GM21390 (cell line): ENCODE measurements at regions not wholly inside any gene's neighbourhood (a gene's known extent, or its start where the extent isn't known, plus 50 kb on each side); places are given as distances from the start of the nearest gene placed in this dataset.
"Not testable (repeated sequence)": the region's sequence is repeated elsewhere in the genome, so short reads cannot be mapped to it uniquely, and the experiment has no call there.

Source experiments
- ATAC-seq: cut with Tn5 transposase; IDR thresholded peaks from one replicate; pipeline ENCODE4 v1.9.1; 2021; ENCODE audit not compliant: unreplicated experiment

DNA sequence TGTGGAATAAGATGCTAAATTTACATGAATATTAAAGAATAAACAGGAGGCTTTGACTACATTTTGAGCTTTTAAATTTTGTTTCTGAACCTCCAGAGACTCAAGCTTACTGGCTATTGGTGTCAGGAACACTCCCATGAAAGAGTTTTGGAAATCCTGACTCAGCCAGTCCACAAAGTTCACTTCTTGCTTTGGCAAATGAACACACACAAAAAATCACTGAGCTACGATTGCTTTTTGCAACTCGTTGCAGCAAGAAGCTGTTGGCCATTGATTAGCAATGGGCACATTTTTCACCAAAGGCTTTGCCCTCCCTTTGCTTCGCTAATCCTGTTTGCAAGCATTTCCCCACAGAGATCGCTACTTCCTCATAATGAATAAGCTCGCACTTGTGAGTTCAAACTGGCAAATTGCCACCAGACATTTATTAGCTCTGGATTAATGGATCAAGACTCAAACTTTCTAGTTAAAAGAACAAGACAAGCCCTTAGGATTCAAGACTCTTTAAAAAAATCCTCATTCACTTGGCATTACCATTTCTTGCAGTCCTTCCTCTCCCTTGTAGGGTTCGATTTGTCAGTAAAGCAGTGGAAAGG is 343.2 kb upstream of the ONECUT1 start:
- ATAC-seq = no peak

DNA sequence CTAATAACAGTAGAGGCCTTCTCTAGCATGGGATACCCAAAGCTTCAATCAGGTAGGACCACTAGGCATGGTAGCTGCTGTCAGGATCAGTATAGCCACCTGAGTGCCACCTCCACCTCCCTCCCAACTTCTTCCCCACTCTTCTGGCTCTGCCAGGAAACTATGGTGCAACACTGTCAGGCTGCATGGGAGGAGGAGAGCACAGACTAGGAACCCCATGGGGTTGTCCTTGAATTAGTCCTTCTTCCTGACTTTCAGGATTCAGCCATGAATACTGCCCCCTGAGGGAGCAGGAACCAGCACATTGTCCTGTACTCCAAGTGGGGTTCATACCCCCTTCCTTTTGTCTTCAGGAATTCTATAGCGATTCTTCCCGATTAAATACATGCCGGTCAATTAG is 340.8 kb upstream of the ONECUT1 start:
- ATAC-seq = no peak

DNA sequence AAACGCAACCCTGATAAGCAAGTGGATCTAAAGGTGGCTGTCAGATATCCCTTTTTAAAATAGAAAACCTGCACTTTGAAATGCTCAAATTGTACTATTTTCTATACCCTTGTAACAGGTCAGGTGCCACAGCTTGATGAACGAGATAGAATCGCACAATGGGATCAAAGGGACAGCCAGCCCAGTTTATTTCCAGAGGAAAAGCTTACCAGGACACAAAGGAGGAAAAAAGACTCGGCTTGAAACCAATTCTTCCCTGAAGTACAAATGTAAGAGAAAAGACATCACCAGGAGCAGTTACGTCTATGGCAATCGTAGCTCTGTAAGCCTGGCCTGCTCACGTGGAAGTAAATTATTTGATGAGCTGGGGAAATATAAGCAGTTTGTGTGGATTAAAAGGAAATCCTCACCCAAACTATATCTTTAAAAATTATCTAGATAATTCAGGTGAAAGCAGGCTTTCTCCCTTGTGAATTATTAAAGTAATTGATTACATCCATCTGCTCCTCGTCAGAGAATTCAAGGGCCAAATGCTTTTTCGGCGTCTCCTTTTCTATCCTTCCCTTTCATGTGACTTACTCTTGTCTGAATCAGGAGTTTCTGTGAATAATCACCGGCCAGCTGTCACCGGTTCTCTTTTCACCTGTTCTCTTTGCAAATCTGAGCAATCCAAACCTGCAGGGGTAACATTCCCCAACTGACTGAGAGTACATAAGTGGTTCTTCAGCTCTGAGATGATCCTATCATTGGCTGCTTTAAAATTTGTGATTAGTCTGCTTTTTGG is 339.2 kb upstream of the ONECUT1 start:
- ATAC-seq = no peak

DNA sequence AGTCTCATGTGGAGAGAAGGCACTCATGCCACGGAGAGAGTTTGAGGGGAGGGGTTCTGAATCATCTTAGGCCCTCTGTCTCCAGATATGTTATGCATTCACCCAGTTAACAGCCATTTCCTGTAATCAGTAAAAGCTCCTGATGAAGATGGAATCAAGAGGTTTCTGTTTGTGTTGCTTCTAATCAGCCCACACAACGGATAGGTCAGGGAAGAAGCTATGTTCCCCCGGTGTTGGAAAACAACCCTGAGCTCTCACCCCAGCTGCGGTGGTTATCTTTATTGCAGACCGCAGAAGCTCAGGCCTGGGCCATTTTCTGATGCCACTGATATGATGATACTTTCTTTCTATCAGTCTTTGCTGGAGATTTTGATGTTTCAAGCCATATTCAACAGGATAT is 338.5 kb upstream of the ONECUT1 start:
- no peak for ATAC-seq

DNA sequence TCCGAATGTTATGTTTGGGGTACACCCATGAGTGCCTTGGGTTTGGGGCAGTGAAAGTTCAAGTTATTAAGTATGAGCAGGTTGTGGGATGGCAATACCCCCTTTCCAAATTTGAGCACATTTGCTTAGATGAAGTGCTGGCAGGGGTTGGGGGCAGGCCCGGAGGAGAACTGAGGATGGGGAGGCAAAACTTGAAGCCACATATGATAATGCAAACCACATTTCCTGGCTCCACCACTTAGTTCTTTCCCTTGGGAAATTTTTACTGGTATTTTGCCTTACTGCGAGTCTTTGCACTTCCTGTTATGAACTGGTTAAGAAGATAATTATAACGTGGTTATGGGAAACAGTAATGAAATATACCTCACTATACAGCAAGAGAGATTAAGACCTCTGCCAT is 336.0 kb upstream of the ONECUT1 start:
- no peak for ATAC-seq

DNA sequence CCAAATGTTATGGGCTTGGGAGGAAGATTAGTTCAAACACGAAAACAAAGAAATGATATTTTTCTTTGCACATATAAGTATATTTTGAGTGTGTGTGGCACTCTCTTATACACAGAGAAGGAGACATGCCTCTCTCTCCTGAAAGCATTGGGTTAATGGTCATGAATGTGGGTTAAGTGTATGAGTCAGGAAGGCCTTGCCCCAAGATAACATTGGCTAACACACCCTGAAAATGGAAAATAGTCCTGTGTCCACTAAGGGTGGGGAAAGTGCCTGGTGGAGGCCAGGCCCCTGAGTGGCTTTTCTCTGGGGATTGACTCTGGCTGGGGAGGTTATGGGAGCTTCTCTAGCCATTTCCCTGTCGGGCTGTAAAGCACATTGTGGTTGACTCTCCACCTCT is 332.7 kb upstream of the ONECUT1 start:
- no peak for ATAC-seq

DNA sequence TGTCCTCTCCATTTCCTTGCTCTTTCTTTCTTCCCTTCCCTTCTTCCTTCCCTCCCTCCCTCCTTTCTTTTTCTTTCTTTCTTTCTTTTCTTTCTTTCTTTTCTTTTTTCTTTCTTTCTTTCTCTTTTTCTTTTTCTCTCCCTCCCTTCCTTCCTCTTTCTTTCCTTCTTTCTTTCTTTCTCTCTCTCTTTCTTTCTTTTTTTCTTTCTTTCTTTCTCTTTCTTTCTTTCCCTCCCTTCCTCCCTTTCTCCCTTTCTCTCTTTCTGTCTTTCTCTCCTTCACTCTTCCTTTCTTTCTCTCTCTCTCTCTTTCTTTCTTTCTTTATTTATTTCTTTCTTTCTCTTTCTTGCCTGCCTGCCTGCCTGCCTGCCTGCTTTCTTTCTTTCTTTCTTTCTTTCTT is 326.8 kb upstream of the ONECUT1 start:
- not testable (repeated sequence) for ATAC-seq

DNA sequence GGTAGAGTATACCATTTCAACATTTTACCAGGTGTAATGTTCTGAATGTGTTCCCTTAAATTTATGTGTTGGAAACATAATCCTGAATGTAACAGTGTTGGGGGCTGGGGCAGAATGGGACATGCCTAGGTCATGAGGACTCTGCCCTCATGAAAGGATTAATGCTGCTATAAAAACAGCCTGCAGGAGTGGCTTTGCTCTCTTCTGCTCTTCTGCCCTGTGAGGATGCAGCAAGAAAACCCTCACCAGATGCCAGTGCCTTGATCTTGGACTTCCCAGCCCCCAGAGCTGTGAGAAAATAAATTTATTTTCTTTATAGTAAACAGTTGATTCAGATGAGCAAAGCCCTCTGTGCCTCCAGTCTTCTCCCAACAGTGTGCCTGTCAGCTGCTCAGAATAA is 326.0 kb upstream of the ONECUT1 start:
- ATAC-seq = no peak

DNA sequence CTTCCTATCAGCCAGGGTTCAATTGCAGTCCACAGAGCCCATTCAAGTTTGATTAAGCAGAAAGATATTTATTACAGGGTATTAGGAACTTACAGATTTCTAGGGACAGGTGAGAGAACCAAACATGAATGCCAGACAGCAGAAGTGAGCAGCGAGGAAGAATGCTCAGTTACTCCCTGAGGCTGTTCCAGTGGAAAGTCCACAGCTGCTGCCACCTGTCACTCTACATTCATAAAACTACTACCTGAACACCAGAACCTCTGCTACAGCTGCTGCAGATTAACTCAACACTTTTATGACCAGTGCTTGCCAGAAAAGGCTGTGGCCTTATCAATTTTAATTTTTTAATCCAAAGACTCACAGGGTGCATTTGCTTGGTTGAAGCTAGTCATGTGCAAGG is 325.4 kb upstream of the ONECUT1 start:
- no peak for ATAC-seq

DNA sequence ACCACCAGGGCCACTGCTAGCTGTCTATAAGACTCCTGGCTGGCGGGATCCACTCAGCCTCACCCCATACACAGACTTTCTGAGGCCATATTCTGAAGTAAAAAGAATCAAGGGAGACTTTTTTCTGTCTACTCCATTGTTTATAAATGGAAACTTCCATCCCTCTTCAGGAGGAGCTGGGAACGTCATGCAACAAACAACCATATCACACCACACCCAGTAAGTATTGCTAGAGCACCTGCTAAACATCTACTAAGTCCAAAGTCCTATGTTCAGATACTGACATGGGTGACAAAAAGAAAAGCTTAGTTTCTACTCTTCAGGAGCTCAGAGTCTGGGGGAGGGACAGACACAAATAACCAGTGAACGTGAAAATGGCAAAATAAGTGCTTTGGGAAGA is 324.8 kb upstream of the ONECUT1 start:
- no peak for ATAC-seq

DNA sequence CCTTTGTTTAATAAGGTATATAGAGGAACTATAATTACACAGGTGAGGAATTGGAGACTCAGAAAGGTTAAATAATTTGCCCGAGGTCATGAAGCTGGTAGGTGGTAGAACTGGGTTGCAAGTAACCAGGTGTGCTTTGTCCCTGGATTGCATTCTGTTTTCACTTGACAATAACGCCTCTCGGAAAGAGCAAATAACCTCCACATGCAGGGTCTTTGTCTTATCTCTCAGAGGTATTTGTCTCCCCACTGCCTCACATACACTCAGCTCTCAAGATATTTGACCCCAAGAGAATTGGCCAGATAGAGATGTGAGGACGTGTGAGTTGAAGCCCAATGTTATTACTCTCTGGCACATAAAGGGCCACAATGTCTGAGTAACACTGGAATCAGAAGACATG is 320.9 kb upstream of the ONECUT1 start:
- no peak for ATAC-seq

DNA sequence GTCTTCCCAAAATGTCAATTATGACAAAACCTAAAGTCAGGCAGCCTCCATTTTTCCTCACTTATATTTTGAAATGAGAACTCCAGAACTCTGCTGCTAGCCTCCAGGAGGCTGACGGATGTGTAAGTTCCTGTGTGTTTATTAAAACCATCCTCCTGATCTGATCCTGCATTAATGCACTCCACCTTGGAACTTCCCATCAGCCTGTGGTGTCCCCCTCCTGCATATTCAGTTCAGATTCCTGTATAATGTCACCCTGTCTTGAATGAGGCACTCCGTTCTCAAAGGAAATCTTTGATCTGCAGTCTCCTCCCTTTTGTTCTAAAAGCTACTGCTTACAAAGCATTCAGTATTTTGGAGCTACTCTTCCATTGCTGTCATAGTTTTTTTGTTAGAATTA is 318.2 kb upstream of the ONECUT1 start:
- ATAC-seq = no peak

DNA sequence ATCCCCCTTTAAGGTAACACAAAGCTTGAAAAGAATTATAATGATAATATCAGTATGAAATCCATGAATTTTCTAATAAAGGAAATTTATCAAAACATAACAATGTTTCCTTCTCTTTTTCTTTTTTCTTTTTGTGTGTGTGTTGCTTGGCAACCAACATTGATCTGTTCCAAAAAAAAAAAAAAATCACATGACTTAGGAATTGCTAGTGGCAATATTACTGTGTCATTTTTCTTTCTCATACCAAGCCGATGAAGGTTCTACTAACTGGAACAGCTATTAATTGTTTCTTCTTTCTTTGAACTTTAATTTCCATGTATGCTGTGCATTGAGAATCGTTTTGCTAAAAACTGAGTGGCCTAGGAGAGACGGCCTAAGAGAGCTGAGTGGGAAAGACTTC is 317.7 kb upstream of the ONECUT1 start:
- ATAC-seq = no peak

DNA sequence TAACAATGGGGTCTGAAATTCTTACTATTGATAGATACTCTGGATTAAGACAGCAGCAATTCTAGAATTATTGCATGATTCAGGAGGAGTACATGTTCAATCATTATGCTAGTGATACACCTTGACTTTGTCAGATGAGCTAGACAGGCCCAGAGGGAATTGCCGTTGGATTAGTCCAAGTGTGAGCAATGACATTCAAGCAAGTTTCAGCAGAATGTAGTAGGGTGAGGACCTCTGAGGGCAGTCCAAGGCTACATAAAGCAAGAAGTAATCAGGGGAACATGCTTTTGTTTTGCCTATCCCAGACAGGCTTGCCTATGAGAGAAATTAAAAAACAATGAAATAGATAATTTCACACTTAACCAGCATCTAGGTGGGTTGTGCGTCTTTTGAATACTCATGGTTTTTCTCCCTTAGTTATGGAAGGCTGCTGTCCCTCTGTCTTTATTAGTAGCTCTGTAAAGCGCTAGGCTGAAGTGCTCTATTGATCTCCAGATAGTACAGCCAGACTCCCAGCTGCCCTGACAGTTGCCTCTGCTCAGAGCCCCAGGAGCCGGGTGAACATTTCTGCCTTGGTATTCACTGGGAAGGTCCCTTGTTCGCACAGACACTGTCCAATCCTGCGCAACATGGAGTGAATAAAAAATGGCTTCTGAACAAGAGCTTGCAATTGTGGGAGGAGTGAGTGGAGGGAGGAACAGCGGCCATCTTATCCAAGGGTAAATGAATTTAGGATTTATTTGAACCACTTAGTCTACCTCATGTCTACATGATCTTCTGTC is 316.6 kb upstream of the ONECUT1 start:
- no peak for ATAC-seq

DNA sequence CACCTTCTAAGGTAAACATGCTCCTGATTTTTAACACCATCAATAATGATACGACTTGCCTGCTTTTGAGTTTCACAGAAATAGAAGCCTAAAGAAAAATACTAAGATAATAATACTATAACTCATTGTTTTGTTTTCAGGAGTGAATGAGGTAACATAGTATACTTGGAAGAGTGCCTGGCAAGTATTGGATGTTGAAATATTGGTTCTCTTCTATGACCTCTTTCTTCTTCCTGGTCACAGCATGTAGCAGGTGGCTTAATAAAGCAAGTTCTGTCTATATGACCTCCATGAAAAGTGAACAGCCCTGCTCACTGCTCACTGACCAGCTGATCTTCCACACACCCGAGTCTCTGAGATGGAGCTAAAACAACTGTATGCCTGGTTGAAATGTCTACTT is 312.3 kb upstream of the ONECUT1 start:
- ATAC-seq = no peak

DNA sequence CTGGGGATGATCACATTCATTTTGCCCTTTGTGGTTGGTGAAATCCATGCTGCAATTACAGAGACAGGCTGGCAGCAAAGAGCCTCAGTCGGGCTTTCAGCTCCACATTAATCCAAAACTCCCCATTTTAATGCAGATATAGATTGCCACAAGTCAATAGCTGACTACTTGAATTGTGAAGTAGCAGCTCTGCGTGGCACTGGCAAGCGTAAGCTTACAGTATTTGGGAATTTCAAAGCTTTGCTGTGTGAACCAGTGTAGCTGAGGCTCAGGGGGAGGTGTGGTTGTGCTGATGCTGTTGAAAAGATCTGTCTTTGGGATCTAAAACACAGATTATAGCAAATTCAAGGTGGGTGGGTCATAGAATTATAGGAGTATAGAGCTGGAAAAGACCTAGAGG is 290.3 kb upstream of the ONECUT1 start:
- ATAC-seq = no peak

DNA sequence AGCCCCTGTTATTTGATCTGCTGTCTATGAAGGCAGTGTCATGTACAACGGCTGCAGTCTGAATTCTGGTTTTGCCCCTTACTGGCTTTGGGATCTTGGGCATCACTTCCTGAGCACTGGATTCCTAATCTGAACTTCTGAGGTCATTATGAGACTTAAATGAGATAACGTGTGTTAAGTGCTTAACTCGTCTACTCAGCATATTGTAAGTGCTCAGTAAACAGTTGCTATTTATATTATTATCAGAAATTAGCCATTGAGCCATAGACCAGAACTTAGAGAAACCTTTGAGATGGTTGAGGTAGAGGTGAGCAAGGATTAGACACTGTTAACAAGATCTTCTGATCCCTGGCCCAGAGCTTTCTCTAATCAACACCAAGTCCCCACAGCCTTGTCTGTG is 284.1 kb upstream of the ONECUT1 start:
- no peak for ATAC-seq

DNA sequence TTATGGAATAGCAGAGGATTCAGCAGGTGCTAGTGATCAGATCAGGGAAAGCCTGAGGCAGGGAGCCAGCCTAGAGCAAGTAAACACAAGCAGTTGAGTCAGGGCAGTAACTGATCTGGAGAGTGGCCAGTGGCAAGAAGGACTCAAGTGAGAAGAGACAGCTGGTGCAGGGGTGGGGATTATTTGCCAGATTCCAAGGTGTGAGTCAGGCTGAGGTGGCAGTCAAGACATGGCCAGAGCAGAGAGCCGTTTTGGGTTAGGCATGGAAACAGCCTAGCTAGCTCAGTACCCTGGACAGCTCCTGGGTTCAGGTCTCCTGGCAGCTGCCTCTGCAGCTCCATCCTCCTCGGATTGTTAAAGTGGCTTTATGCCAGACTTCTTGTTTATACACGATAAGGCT is 281.9 kb upstream of the ONECUT1 start:
- no peak for ATAC-seq

DNA sequence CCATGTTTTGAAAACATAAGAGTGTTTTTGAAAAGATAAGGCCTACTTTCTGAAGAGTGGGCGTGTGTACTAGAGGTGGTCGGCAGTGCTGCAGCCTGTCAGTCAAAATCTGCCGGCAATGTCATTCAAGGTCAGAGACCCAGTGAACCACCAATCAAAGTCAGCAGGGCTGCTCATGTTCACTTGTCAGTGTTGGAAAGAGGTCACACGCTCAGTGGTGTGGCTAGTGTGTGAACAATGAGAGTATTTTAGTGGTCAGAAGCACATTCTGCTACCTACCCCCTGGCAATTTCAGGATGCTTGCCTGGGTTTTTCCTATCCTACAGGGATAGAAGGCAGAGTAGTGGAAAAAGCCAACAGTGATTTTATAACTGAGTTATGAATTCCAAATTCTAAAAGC is 278.5 kb upstream of the ONECUT1 start:
- no peak for ATAC-seq

DNA sequence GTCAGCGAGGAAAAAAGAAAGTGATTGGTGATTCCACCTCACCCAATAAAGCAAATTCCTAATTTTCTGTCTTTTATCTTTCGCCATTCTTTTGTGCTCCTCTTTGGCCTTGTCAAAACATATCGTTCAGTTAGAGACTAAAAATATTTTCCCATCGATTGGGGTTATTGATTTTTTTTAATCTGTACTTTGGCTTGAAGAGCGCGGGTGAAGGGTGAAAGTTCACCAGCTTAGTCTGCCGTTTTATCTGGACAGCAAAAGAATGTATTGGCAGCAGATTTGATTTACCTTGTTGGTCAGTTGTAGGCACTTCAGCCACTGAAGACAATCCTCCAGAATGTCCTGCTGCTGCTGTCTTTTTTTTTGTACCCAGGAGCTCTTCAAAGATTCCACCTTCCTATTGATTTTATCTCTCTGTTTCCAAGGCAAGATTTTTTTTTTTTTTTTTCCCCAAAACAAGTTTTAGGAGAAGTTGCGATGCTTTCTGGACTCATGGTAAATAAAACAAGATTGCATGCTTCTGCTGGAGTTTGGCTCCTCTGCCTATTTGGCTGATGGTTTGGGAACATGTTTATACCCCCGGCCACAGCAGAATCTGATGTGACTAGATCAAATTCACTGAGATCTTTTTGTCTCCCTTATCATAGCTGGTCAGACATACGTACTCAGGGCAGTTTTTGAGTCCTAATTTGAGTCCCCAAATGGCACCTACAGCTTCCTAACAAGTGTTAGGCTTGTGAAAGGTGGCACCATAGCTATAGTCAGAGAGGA is 269.3 kb upstream of the ONECUT1 start:
- no peak for ATAC-seq

DNA sequence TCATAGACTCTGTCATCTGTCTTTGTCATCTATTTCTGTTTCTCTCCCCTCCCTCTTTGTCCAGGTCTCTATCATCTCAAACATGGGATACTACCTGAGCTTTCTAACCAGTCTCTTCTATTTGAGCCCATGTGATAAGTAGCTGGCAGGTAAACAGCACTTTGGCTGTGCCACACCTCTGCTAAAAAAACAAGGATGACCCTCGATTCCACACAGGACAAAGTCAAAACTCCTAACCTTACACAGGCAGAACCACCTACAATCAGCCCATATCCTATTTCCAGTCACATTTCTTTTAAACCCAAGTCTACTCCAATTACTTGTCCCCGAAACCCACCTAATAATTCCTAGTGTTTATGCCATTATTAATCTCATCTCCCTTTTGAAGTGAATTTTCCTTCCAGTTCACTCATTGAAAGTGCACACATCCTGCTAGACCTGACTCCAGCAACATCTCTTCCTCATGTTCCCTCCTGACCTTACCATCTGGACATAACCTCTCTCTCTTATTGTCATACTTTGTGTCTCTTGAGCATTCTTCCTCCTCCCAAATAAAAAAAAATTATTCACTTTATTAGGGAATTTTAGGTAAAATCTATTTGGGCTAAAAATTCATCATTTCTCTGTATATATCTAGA is 256.1 kb upstream of the ONECUT1 start:
- no peak for ATAC-seq
